ENCODE measurements at regions not wholly inside any gene's neighbourhood (a gene's known extent, or its start where the extent isn't known, plus 50 kb on each side); places are given as distances from the start of the nearest gene placed in this dataset.
"Not testable (repeated sequence)": the region's sequence is repeated elsewhere in the genome, so short reads cannot be mapped to it uniquely, and the experiment has no call there.

- no peak for DNase-seq (ENCODE audit: low read depth, low spot score)
- POLR2A ChIA-PET = no interaction called here
- CTCF ChIA-PET = no interaction called here
- no peak for TF ChIP-seq CTCF (IDR thresholded peaks at IDR 0.05; ENCODE audit: insufficient read depth, low read length, missing control alignments)
- no peak overlapping the region for H3K4me3 ChIP-seq (ENCODE audit: low read depth, low read length)
These were observed 177.1 kb upstream of the SULF2 start for GRCh38 chr20:47962286-47962963.

GRCh38 chr20:47960769-47961541 lies 175.7 kb upstream of the SULF2 start:
- ChIA-PET CTCF (no interaction called here), POLR2A (no interaction called here)
- H3K4me3 ChIP-seq (ENCODE audit: low read depth, low read length) = no peak overlapping the region
- DNase-seq (ENCODE audit: low read depth, low spot score) = no peak
- no peak for TF ChIP-seq CTCF (IDR thresholded peaks at IDR 0.05; ENCODE audit: insufficient read depth, low read length, missing control alignments)

- H3K4me3 ChIP-seq (ENCODE audit: low read depth, low read length) = no peak overlapping the region
- ChIA-PET POLR2A (no interaction called here), CTCF (no interaction called here)
- no peak for DNase-seq (ENCODE audit: low read depth, low spot score)
- TF ChIP-seq CTCF (IDR thresholded peaks at IDR 0.05; ENCODE audit: insufficient read depth, low read length, missing control alignments) = no peak
These were observed 175.0 kb upstream of the SULF2 start for GRCh38 chr20:47960277-47960676.

GRCh38 chr20:47957989-47958801 lies 172.9 kb upstream of the SULF2 start:
- POLR2A ChIA-PET; DNase-seq (ENCODE audit: low read depth, low spot score); H3K4me3 ChIP-seq (ENCODE audit: low read depth, low read length); CTCF ChIA-PET: not testable (repeated sequence)

GRCh38 chr20:47957135-47957534 lies 171.9 kb upstream of the SULF2 start:
- no peak for DNase-seq (ENCODE audit: low read depth, low spot score)
- no peak overlapping the region for H3K4me3 ChIP-seq (ENCODE audit: low read depth, low read length)
- no peak for TF ChIP-seq CTCF (IDR thresholded peaks at IDR 0.05; ENCODE audit: insufficient read depth, low read length, missing control alignments)
- POLR2A ChIA-PET = no interaction called here
- CTCF ChIA-PET = interaction anchor here (1.0 kb wide), 1 partner anchor 171 kb away, joined by 3 read pairs; no protein-coding TSS in a partner anchor

GRCh38 chr20:47956268-47956995 lies 171.2 kb upstream of the SULF2 start:
- TF ChIP-seq CTCF (IDR thresholded peaks at IDR 0.05; ENCODE audit: insufficient read depth, low read length, missing control alignments) = no peak
- DNase-seq (ENCODE audit: low read depth, low spot score) = no peak
- POLR2A ChIA-PET = no interaction called here
- CTCF ChIA-PET = interaction anchor here (1.0 kb wide), 1 partner anchor 170 kb away, joined by 3 read pairs; no protein-coding TSS in a partner anchor
- no peak overlapping the region for H3K4me3 ChIP-seq (ENCODE audit: low read depth, low read length)

Data from AG04449 (cell line).